ENCODE measurements at regions not wholly inside any gene's neighbourhood (a gene's known extent, or its start where the extent isn't known, plus 50 kb on each side); places are given as distances from the start of the nearest gene placed in this dataset.

GRCh38 chr18:78169174-78169864, 810.3 kb upstream of the SALL3 start:
- H3K4me3 ChIP-seq (ENCODE audit: low read depth, low read length): no peak overlapping the region
- in situ Hi-C loops (cut with HindIII; ENCODE audit: low sequenced_read_pairs): no loop called here
- DNase-seq (ENCODE audit: low read depth, low spot score): no peak
- TF ChIP-seq, protein P1, sequence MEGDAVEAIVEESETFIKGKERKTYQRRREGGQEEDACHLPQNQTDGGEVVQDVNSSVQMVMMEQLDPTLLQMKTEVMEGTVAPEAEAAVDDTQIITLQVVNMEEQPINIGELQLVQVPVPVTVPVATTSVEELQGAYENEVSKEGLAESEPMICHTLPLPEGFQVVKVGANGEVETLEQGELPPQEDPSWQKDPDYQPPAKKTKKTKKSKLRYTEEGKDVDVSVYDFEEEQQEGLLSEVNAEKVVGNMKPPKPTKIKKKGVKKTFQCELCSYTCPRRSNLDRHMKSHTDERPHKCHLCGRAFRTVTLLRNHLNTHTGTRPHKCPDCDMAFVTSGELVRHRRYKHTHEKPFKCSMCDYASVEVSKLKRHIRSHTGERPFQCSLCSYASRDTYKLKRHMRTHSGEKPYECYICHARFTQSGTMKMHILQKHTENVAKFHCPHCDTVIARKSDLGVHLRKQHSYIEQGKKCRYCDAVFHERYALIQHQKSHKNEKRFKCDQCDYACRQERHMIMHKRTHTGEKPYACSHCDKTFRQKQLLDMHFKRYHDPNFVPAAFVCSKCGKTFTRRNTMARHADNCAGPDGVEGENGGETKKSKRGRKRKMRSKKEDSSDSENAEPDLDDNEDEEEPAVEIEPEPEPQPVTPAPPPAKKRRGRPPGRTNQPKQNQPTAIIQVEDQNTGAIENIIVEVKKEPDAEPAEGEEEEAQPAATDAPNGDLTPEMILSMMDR (IDR thresholded peaks at IDR 0.05; ENCODE audit: low read depth, low read length): no peak

DNA sequence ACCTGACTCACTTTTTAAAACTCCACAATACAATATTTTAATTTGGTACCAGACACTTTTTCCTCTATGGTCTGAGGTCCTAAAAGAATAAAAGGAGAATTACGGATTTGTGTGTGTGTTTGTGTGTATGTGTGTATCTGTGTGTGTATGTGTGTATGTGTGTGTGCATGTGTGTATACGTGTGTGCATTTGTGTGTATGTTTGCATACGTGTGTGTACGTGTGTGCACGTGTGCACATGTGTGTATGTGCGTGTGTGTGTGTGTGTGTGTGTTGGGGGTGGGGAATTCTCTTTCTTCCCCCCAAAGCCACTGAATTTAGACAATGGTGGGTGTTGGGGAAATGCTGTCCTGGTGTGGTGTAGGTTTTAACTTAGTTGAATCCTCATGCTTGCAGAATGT, 807.7 kb upstream of the SALL3 start:
- in situ Hi-C loops (cut with HindIII; ENCODE audit: low sequenced_read_pairs): no loop called here
- TF ChIP-seq, protein P1 (IDR thresholded peaks at IDR 0.05; ENCODE audit: low read depth, low read length): no peak
- no peak overlapping the region for H3K4me3 ChIP-seq (ENCODE audit: low read depth, low read length)
- no peak for DNase-seq (ENCODE audit: low read depth, low spot score)

DNA sequence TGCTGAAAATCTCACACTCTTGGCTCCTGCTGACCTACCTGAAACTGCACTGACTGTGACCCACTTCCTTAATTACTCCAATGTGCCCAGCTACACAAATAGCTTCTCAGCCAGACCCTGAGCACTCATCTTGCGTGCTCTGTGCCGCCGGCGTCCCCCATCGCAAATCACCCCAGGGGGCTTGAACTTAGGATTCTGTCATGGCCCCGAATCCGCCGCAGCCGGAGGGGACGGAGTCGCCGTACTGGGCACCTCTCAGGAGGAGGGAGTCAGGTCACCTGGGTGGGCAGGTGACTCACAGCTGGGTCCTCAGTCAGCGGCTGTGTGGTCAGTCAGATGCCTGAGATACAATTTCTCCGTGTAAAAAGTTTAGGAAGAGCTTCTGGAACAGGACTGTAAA, 804.9 kb upstream of the SALL3 start:
- in situ Hi-C loops (cut with HindIII; ENCODE audit: low sequenced_read_pairs): no loop called here
- no peak for DNase-seq (ENCODE audit: low read depth, low spot score)
- TF ChIP-seq, protein P1 (IDR thresholded peaks at IDR 0.05; ENCODE audit: low read depth, low read length): no peak
- H3K4me3 ChIP-seq (ENCODE audit: low read depth, low read length): no peak overlapping the region

GRCh38 chr18:78178812-78179211, 800.8 kb upstream of the SALL3 start:
- H3K4me3 ChIP-seq (ENCODE audit: low read depth, low read length): no peak overlapping the region
- in situ Hi-C loops (cut with HindIII; ENCODE audit: low sequenced_read_pairs): no loop called here
- no peak for DNase-seq (ENCODE audit: low read depth, low spot score)
- TF ChIP-seq, protein P1 (IDR thresholded peaks at IDR 0.05; ENCODE audit: low read depth, low read length): no peak

- no peak overlapping the region for H3K4me3 ChIP-seq (ENCODE audit: low read depth, low read length)
- in situ Hi-C loops (cut with HindIII; ENCODE audit: low sequenced_read_pairs): no loop called here
- TF ChIP-seq, protein P1 (IDR thresholded peaks at IDR 0.05; ENCODE audit: low read depth, low read length): no peak
- no peak for DNase-seq (ENCODE audit: low read depth, low spot score)
Observed at GRCh38 chr18:78180741-78181140, 798.9 kb upstream of the SALL3 start.

- no peak overlapping the region for H3K4me3 ChIP-seq (ENCODE audit: low read depth, low read length)
- DNase-seq (ENCODE audit: low read depth, low spot score): no peak
- in situ Hi-C loops (cut with HindIII; ENCODE audit: low sequenced_read_pairs): no loop called here
- TF ChIP-seq, protein P1 (IDR thresholded peaks at IDR 0.05; ENCODE audit: low read depth, low read length): no peak
Observed at GRCh38 chr18:78183815-78184214, 795.8 kb upstream of the SALL3 start.

Data from astrocyte of the spinal cord (primary cell).